Heart left ventricle (tissue), 16 donors: ENCODE measurements at regions not wholly inside any gene's neighbourhood (a gene's known extent, or its start where the extent isn't known, plus 50 kb on each side); places are given as distances from the start of the nearest gene placed in this dataset.
"Not testable (repeated sequence)": the region's sequence is repeated elsewhere in the genome, so short reads cannot be mapped to it uniquely, and the experiment has no call there.

Source experiments
- ATAC-seq, 4 donors: fragments of 200-7000 bp; cut with Tn5 transposase; one replicate each; pipeline ENCODE4 v1.9.1; 2020 to 2022; ENCODE audit warnings: moderate library complexity in 4 of 4, mild to moderate bottlenecking in 3 of 4, moderate number of reproducible peaks in 1 of 4
- DNase-seq, 5 donors: peaks; one replicate each; pipeline ENCODE4 v3.0.0-alpha.2; 2020
- H3K27ac ChIP-seq, 12 donors: fragments of 200-600 bp; sonication (generic) in 4 of 12; one replicate each; pipeline versions ENCODE4 v1.5.0 to v1.8.0; 2016 to 2022; ENCODE audit warnings: mild to moderate bottlenecking in 2 of 12
- H3K27me3 ChIP-seq, 9 donors: fragments of 200-600 bp; sonication (generic) in 2 of 9; one replicate each; pipeline versions ENCODE4 v1.5.1 to v1.8.0; 2016 to 2022; ENCODE audit warnings: mild to moderate bottlenecking in 3 of 9
- H3K36me3 ChIP-seq, 9 donors: fragments of 200-600 bp; sonication (generic) in 2 of 9; one replicate each; pipeline versions ENCODE4 v1.5.0 to v1.8.0; 2018 to 2022; ENCODE audit warnings: mild to moderate bottlenecking in 2 of 9
- H3K4me1 ChIP-seq, 12 donors: fragments of 200-600 bp; sonication (generic) in 4 of 12; one replicate each; pipeline versions ENCODE4 v1.5.0 to v1.8.0; 2016 to 2022; ENCODE audit warnings: mild to moderate bottlenecking in 3 of 12
- H3K4me3 ChIP-seq, 12 donors: fragments of 200-600 bp; sonication (generic) in 4 of 12; one replicate each; pipeline versions ENCODE4 v1.5.0 to v1.8.0; 2017 to 2022; ENCODE audit warnings: mild to moderate bottlenecking in 9 of 12, moderate library complexity in 4 of 12
- H3K9me3 ChIP-seq, 12 donors: fragments of 200-600 bp; sonication (generic) in 4 of 12; one replicate each; pipeline versions ENCODE4 v1.5.0 to v1.8.0; 2016 to 2022; ENCODE audit warnings: mild to moderate bottlenecking in 1 of 12
- POLR2A ChIP-seq, 2 donors: fragments of 450-650 bp; IDR thresholded peaks; one replicate each; pipeline ENCODE4 v1.6.1; 2017; ENCODE audit warnings: antibody characterized with exemption in 2 of 2, mild to moderate bottlenecking in 2 of 2, moderate library complexity in 2 of 2
- WGBS, 4 donors: extraction: QIAGEN DNeasy Blood & Tissue Kit in 2 of 4; methylation state at CpG; one replicate each; pipeline versions ENCODE4 v1.1.5 to v1.1.7; 2013 to 2018; 5-methylcytosine and 5-hydroxymethylcytosine counted together
- intact Hi-C, 10 donors: fragments of 100-400 bp; cut with DNase I; formaldehyde crosslinking; loops; one replicate each; pipeline versions ENCODE4 v1.11.1 to v1.14.2; 2022
- donor health status: ischemic (EF 13 %, LVEDD 7.1; RV severe dilation, severe dysfunction).
- donor health status: healthy with polysubstance abuse.
- donor health status: DM: no; HTN: yes; CAD: no.
- donor health status: DM: no; HTN: no; CAD: no.
- donor health status: ischemic (EF 25% LVEDD 6.9; RV normal size, moderate dysfunction).
- donor health status: ischemic (EF 25% LVEDD 5.7; RV mildly dilated, moderate dysfunction).
- donor health status: healthy.
- donor health status: DM: yes; HTN: yes; CAD: no.
- donor health status: ischemic (EF 35%, LVEDD 5.7; RV mildly dilated, moderate dysfunction).
- donor health status: nonischemic (EF 11% LVEDD 7.7; RV severe dilation, severe dysfunction).
- donor health status: DM: yes; HTN: yes; CAD: no.
- donor health status: PGD.
- donor health status: ischemic (EF 29% LVEDD 5.4; RV normal size, mild dysfunction).
- donor health status: nonischemic (EF 23%, LVEDD 6.1; RV moderate dilation, normal function).

- WGBS, 4 donors: 83 to 96% (median 94%) methylated on average over 3 to 21 of the region's 21 CpGs
- H3K4me3 ChIP-seq: no peak overlapping the region
These were observed 142.3 kb downstream of the LAS1L start for GRCh38 chrX:65392284-65392683.

DNA sequence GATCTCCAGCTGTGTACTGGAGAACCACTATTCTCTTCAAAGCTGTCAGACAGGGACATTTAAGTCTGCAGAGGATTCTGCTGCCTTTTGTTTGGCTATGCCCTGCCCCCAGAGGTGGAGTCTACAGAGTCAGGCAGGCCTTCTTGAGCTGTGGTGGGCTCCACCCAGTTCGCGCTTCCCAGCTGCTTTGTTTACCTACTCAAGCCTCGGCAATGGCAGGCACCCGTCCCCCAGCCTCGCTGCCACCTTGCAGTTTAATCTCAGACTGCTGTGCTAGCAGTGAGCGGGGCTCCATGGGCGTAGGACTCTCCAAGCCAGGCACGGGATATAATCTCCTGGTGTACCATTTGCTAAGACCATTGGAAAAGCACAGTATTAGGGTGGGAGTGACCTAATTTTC, 145.5 kb downstream of the LAS1L start:
- H3K4me3 ChIP-seq, H3K27me3 ChIP-seq, H3K36me3 ChIP-seq, DNase-seq, H3K27ac ChIP-seq, H3K4me1 ChIP-seq, ATAC-seq, intact Hi-C loops: not testable (repeated sequence)
- H3K9me3 ChIP-seq: peaks cover 0 to 43% (median 8%) of the 10 kb centered on the region in 12 donors
- 85 to 94% (median 92%) methylated on average over 8 of the region's 8 CpGs for WGBS, 4 donors

More at GRCh38 chrX:65392284-65392683, 142.3 kb downstream of the LAS1L start:
- Histone ChIP-seq H3K27me3 (no peaks in the 10 kb centered on the region), H3K4me1 (no peaks in the 10 kb centered on the region), H3K9me3 (peaks cover 0 to 30% (median 0%) of the 10 kb centered on the region in 12 donors), H3K36me3 (no peaks in the 10 kb centered on the region), H3K27ac (no peak overlapping the region)
- no peak for TF ChIP-seq POLR2A (IDR thresholded peaks at IDR 0.05)
- ATAC-seq (no peak), DNase-seq (no peak)
- intact Hi-C loops: no loop called here
